Activated CD4-positive, alpha-beta T cell treated with anti-CD3 and anti-CD28 coated beads, Interleukin-2, Interleukin-4, amounts not matched to agents 100 ng/mL and 50 ng/mL, durations not matched to agents 16 hours and 8 hours (primary cell): ENCODE measurements at regions not wholly inside any gene's neighbourhood (a gene's known extent, or its start where the extent isn't known, plus 50 kb on each side); places are given as distances from the start of the nearest gene placed in this dataset.
"Not testable (repeated sequence)": the region's sequence is repeated elsewhere in the genome, so short reads cannot be mapped to it uniquely, and the experiment has no call there.

Experiments used
- DNase-seq: peaks from one replicate; pipeline ENCODE4 v3.0.0-alpha.2; 2020; ENCODE audit warnings: low spot score

GRCh38 chrX:69062493-69062892 is 102.8 kb downstream of the PJA1 start:
- no peak for DNase-seq

- no peak for DNase-seq
Observed at GRCh38 chrX:69060631-69061408, 104.4 kb downstream of the PJA1 start.

- DNase-seq = no peak
Observed at GRCh38 chrX:69055193-69055592, 110.1 kb downstream of the PJA1 start.

- not testable (repeated sequence) for DNase-seq
Observed at GRCh38 chrX:69054497-69054896, 110.8 kb downstream of the PJA1 start.

- DNase-seq = no peak
Observed at GRCh38 chrX:69051901-69052300, 113.4 kb downstream of the PJA1 start.

GRCh38 chrX:69050051-69050765 is 115.0 kb downstream of the PJA1 start:
- DNase-seq = no peak

GRCh38 chrX:69046996-69047490 is 118.2 kb downstream of the PJA1 start:
- DNase-seq = no peak

- no peak for DNase-seq
Observed at GRCh38 chrX:69045616-69046345, 119.5 kb downstream of the PJA1 start.

GRCh38 chrX:69038816-69039215 is 126.4 kb downstream of the PJA1 start:
- DNase-seq = no peak

- DNase-seq = no peak
Observed at GRCh38 chrX:69038188-69038587, 127.1 kb downstream of the PJA1 start.

GRCh38 chrX:69037786-69038185 is 127.5 kb downstream of the PJA1 start:
- DNase-seq = no peak

- DNase-seq = no peak
Observed at GRCh38 chrX:69036674-69037573, 128.3 kb downstream of the PJA1 start.

- no peak for DNase-seq
Observed at GRCh38 chrX:69034451-69034850, 130.8 kb downstream of the PJA1 start.

- no peak for DNase-seq
Observed at GRCh38 chrX:69033936-69034335, 131.3 kb downstream of the PJA1 start.

- no peak for DNase-seq
Observed at GRCh38 chrX:69032601-69033000, 132.7 kb downstream of the PJA1 start.

GRCh38 chrX:69031971-69032391 is 133.3 kb downstream of the PJA1 start:
- DNase-seq = no peak

- no peak for DNase-seq
Observed at GRCh38 chrX:69031181-69031580, 134.1 kb downstream of the PJA1 start.

GRCh38 chrX:69029771-69030170 is 135.5 kb downstream of the PJA1 start:
- no peak for DNase-seq

- DNase-seq = no peak
Observed at GRCh38 chrX:69028761-69029120, 136.5 kb downstream of the PJA1 start.

- DNase-seq = no peak
Observed at GRCh38 chrX:69028006-69028760, 137.1 kb downstream of the PJA1 start.
